ENCODE measurements at regions not wholly inside any gene's neighbourhood (a gene's known extent, or its start where the extent isn't known, plus 50 kb on each side); places are given as distances from the start of the nearest gene placed in this dataset.

GRCh38 chr20:60789399-60789798, 462.7 kb upstream of the CDH4 start:
- no TSS peak for BruUV-seq (replicated peaks)
- Histone ChIP-seq H3K27ac (ENCODE audit: insufficient read depth, low read length) (no peak overlapping the region), H3K27me3 (ENCODE audit: control insufficient read depth, insufficient read depth, low read length) (no peaks in the 10 kb centered on the region), H4K5ac (ENCODE audit: low read depth, low read length) (no peak overlapping the region), H2BK5ac (ENCODE audit: low read depth, low read length, poor library complexity, severe bottlenecking) (no peak overlapping the region), H2BK120ac (ENCODE audit: low read depth, low read length) (no peak overlapping the region), H3K4ac (ENCODE audit: low read depth, low read length) (no peak overlapping the region), H3K9ac (ENCODE audit: low read depth, low read length) (no peak overlapping the region), H2BK20ac (ENCODE audit: low read depth, low read length) (no peak overlapping the region), H3K23ac (ENCODE audit: low read depth, low read length) (no peak overlapping the region), H4K91ac (ENCODE audit: insufficient read depth, low read depth, low read length) (no peak overlapping the region), H2AFZ (replicated peaks; ENCODE audit: low read length, poor library complexity) (no peak overlapping the region), H3K4me1 (ENCODE audit: control insufficient read depth, insufficient read depth, low read length) (no peaks in the 10 kb centered on the region), H3K56ac (ENCODE audit: extremely low read depth, insufficient read depth, low read length) (no peak overlapping the region), H3K9me3 (ENCODE audit: control insufficient read depth, insufficient read depth, low read length) (peaks cover 19% of the 10 kb centered on the region), H2AK5ac (ENCODE audit: low read depth, low read length) (no peak overlapping the region), H3K79me1 (ENCODE audit: low read depth in 1 of 2, low read length in 2 of 2) (no peaks in the 10 kb centered on the region), H2AK9ac (replicated peaks; ENCODE audit: low read depth, low read length, poor library complexity) (no peak overlapping the region), H3K4me3 (ENCODE audit: insufficient read depth, low read depth, low read length) (no peak overlapping the region), H3K18ac (ENCODE audit: low read depth, low read length) (no peak overlapping the region), H3K36me3 (ENCODE audit: control insufficient read depth, insufficient read depth, low read length) (no peaks in the 10 kb centered on the region), H2BK15ac (ENCODE audit: low read depth, low read length) (no peak overlapping the region), H3K9me1 (ENCODE audit: insufficient read depth, low read length) (no peaks in the 10 kb centered on the region), H3K14ac (replicated peaks; ENCODE audit: low read depth, low read length) (no peak overlapping the region), H3K4me2 (ENCODE audit: low read depth, low read length) (no peak overlapping the region), H4K20me1 (ENCODE audit: insufficient read depth, low read length) (no peaks in the 10 kb centered on the region), H4K8ac (ENCODE audit: low read depth in 2 of 2, low read length in 2 of 2) (no peak overlapping the region)
- 76% methylated on average over 6 of the region's 10 CpGs; no CpG with 5 or more reads in 1 of the 2 experiments for WGBS, 2 experiments (ENCODE audit: extremely low coverage in 2 of 2, insufficient read length in 1 of 2)
- dilution Hi-C loops (cut with HindIII; ENCODE audit: low sequenced_read_pairs, unreplicated experiment) (no loop called here), in situ Hi-C loops (cut with MboI; ENCODE audit: low sequenced_read_pairs) (no loop called here), intact Hi-C loops (cut with micrococcal nuclease) (no loop called here)
- CTCF ChIA-PET, result no interaction called here
- no peak for DNase-seq
- TF ChIP-seq CEBPB (IDR thresholded peaks at IDR 0.05; ENCODE audit: low read depth, low read length) (0 out of 2 replicates have a peak, but pooled peaks have one; percentile 8), MAFK (IDR thresholded peaks at IDR 0.05; ENCODE audit: low read depth, low read length) (no peak), MXI1 (IDR thresholded peaks at IDR 0.05; ENCODE audit: borderline replicate concordance, low read depth, low read length) (no peak), RFX5 (IDR thresholded peaks at IDR 0.05; ENCODE audit: low read depth, low read length) (no peak)
- ATAC-seq (ENCODE audit: low read depth), result no peak
- POLR2A ChIA-PET (ENCODE audit: unreplicated experiment), result no interaction called here
